ENCODE measurements at regions not wholly inside any gene's neighbourhood (a gene's known extent, or its start where the extent isn't known, plus 50 kb on each side); places are given as distances from the start of the nearest gene placed in this dataset.
"Not testable (repeated sequence)": the region's sequence is repeated elsewhere in the genome, so short reads cannot be mapped to it uniquely, and the experiment has no call there.

DNA sequence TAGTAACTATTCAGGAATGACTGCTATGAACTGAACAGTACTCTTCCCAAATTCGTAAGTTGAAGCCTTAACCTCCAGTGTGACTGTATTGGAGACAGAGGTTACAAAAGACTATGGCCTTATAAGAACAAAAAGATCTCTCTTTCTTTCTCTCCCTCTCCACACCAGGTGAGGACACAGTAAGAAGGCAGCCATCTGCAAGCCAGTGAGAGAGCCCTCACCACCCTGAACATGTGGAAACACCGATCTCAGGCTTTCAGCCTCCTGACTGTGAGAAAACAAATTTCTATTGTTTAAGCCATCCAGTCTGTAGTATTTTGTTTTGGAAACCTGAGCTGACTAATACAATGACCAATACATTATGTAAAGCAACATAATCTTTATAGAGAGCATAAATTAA lies 888.9 kb downstream of the SLITRK1 start:
- no peak overlapping the region for H3K27ac ChIP-seq (ENCODE audit: low read depth, low read length)
- no peaks in the 10 kb centered on the region for H3K4me1 ChIP-seq (ENCODE audit: control insufficient read depth, insufficient read depth, low read length)
- no CpG with 5 or more reads among the region's 2 CpGs for WGBS (ENCODE audit: insufficient coverage)
- DNase-seq (ENCODE audit: low read depth in 4 of 6, low spot score in 6 of 6): no peak
- no peak overlapping the region for H3K4me3 ChIP-seq (ENCODE audit: low read depth, low read length)
- H3K27me3 ChIP-seq (ENCODE audit: control insufficient read depth, insufficient read depth, low read length): no peaks in the 10 kb centered on the region
- H3K9me3 ChIP-seq (ENCODE audit: control insufficient read depth, insufficient read depth, low read length): no peaks in the 10 kb centered on the region
- no peaks in the 10 kb centered on the region for H3K36me3 ChIP-seq (ENCODE audit: control insufficient read depth, insufficient read depth, low read length)

DNA sequence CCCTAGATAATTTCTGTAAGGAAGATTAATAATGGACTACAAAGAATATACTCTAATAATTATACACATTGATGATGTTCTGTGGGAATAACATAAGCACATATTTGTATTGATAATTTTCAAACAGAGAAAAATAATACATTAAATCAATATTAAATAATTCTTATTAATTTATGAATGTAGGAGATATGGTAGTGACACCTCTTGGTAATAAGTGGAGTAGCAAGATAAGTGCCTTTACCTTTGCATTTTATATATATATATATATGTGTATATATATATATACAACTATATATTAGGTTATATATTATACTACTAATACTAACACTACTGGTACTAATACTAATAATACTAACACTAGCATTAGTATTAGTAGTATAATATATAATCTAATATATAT lies 905.8 kb downstream of the SLITRK1 start:
- Histone ChIP-seq H3K27ac (ENCODE audit: low read depth, low read length) (no peak overlapping the region), H3K36me3 (ENCODE audit: control insufficient read depth, insufficient read depth, low read length) (no peaks in the 10 kb centered on the region), H3K4me3 (ENCODE audit: low read depth, low read length) (no peak overlapping the region), H3K4me1 (ENCODE audit: control insufficient read depth, insufficient read depth, low read length) (no peaks in the 10 kb centered on the region), H3K27me3 (ENCODE audit: control insufficient read depth, insufficient read depth, low read length) (no peaks in the 10 kb centered on the region), H3K9me3 (ENCODE audit: control insufficient read depth, insufficient read depth, low read length) (no peaks in the 10 kb centered on the region)
- DNase-seq (ENCODE audit: low read depth in 4 of 6, low spot score in 6 of 6): no peak

DNA sequence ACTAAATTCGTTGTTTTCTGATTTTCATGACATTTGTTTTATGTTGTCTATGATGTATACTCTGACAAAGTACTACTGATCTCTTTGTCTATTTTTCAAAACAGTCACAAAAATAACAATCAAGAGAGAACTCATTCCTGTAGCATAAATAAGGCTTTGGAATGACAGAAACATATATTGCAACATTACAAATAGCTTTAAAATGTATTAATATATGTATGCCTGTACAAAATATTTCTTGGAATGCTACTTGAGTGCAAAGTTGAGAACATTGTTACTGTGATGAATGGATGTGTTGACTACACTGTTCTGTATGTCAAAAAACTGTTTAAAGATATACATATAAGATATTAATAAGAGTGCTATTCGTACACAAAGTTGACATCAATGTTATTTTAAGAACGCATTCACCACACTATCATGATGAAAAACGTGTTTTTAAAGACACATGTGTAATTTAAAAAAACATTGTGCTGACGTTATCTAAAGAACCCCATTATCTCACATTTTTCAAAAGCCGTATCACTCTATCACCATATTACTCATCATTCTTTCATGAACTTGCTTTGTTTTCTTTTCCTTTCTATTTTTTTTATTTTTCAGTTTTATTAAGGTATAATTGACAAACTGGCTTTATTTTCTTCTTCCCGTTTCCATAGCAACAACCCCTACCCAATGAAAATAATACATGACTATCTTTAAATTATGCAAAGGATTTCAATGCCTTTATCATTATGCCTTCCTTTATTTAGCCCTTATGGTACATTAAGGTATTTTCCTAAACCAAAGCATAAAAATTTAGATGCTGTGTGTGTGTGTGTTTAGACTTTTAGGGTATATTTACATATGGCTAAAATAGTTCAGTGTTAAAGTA lies 918.8 kb downstream of the SLITRK1 start:
- Histone ChIP-seq H3K36me3 (ENCODE audit: control insufficient read depth, insufficient read depth, low read length) (no peaks in the 10 kb centered on the region), H3K27me3 (ENCODE audit: control insufficient read depth, insufficient read depth, low read length) (no peaks in the 10 kb centered on the region), H3K27ac (ENCODE audit: low read depth, low read length) (no peak overlapping the region), H3K9me3 (ENCODE audit: control insufficient read depth, insufficient read depth, low read length) (no peaks in the 10 kb centered on the region), H3K4me3 (ENCODE audit: low read depth, low read length) (no peak overlapping the region), H3K4me1 (ENCODE audit: control insufficient read depth, insufficient read depth, low read length) (no peaks in the 10 kb centered on the region)
- WGBS (ENCODE audit: insufficient coverage): no CpG with 5 or more reads among the region's 7 CpGs
- peak in 1 of 6 donors; percentile 51 for DNase-seq (ENCODE audit: low read depth in 4 of 6, low spot score in 6 of 6)

DNA sequence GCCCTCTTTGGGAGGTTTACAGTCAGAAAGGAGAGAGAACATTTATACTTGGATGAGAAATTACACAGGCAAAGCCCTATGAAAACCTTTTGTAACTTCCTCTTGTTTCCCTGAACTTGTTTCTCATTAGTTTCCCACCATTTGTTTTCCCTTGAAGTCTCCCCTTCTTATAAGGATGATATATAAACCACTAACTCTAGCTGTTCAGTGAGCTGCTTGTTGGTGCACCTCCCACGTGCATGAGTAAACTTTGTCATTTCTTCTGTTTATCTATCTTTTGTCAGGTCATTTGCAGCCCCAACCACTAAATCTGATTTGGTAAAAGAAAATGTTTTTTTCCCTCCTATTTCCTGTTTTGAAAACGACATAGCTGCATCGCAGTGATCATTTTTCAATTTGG lies 919.9 kb downstream of the SLITRK1 start:
- no peak for DNase-seq (ENCODE audit: low read depth in 4 of 6, low spot score in 6 of 6)
- no peak overlapping the region for H3K27ac ChIP-seq (ENCODE audit: low read depth, low read length)
- no peaks in the 10 kb centered on the region for H3K4me1 ChIP-seq (ENCODE audit: control insufficient read depth, insufficient read depth, low read length)
- no peak overlapping the region for H3K4me3 ChIP-seq (ENCODE audit: low read depth, low read length)
- no peaks in the 10 kb centered on the region for H3K9me3 ChIP-seq (ENCODE audit: control insufficient read depth, insufficient read depth, low read length)
- no CpG with 5 or more reads among the region's 3 CpGs for WGBS (ENCODE audit: insufficient coverage)
- H3K36me3 ChIP-seq (ENCODE audit: control insufficient read depth, insufficient read depth, low read length): no peaks in the 10 kb centered on the region
- H3K27me3 ChIP-seq (ENCODE audit: control insufficient read depth, insufficient read depth, low read length): no peaks in the 10 kb centered on the region

DNA sequence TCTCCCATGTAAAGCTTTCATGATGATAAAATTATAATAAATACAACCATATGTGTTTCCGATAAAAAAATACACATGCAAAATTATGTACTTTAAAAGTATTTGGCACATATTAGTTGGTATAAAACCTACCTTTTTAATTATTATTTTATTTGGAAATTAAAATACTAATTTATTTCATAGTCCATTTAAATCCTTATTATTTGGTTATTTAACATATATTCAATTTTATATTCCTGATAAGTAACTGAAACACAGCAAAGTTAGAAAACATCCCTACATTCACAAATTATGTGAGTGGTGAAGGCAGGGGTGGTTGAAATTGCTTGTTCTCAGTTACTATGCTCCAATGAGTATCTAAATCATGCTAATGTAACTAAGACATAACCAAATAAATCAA lies 920.5 kb downstream of the SLITRK1 start:
- Histone ChIP-seq H3K9me3 (ENCODE audit: control insufficient read depth, insufficient read depth, low read length) (no peaks in the 10 kb centered on the region), H3K27me3 (ENCODE audit: control insufficient read depth, insufficient read depth, low read length) (no peaks in the 10 kb centered on the region), H3K36me3 (ENCODE audit: control insufficient read depth, insufficient read depth, low read length) (no peaks in the 10 kb centered on the region), H3K27ac (ENCODE audit: low read depth, low read length) (no peak overlapping the region), H3K4me3 (ENCODE audit: low read depth, low read length) (no peak overlapping the region), H3K4me1 (ENCODE audit: control insufficient read depth, insufficient read depth, low read length) (no peaks in the 10 kb centered on the region)
- no peak for DNase-seq (ENCODE audit: low read depth in 4 of 6, low spot score in 6 of 6)
- WGBS (ENCODE audit: insufficient coverage): no CpG with 5 or more reads among the region's 1 CpG

DNA sequence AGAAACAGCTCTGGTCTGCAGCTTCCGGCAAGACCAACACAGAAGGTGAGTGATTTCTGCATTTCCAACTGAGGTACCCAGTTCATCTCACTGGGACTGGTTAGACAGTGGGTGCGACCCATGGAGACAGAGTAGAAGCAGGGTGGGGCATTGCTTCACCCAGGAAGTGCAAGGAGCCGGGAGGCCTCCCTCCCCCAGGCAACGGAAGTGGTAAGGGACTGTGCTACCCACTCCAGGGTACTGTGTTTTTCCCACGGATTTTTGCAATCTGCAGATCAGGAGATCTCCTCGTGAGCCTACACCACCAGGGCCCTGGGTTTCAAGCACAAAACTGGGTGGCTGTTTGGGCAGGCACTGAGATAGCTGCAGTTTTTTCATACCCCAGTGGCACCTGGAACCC lies 929.9 kb downstream of the SLITRK1 start:
- H3K4me1 ChIP-seq (ENCODE audit: control insufficient read depth, insufficient read depth, low read length); H3K36me3 ChIP-seq (ENCODE audit: control insufficient read depth, insufficient read depth, low read length); H3K27me3 ChIP-seq (ENCODE audit: control insufficient read depth, insufficient read depth, low read length); H3K4me3 ChIP-seq (ENCODE audit: low read depth, low read length); H3K9me3 ChIP-seq (ENCODE audit: control insufficient read depth, insufficient read depth, low read length); H3K27ac ChIP-seq (ENCODE audit: low read depth, low read length); DNase-seq (ENCODE audit: low read depth in 4 of 6, low spot score in 6 of 6): not testable (repeated sequence)
- 99% methylated on average over 6 of the region's 6 CpGs for WGBS (ENCODE audit: insufficient coverage)

DNA sequence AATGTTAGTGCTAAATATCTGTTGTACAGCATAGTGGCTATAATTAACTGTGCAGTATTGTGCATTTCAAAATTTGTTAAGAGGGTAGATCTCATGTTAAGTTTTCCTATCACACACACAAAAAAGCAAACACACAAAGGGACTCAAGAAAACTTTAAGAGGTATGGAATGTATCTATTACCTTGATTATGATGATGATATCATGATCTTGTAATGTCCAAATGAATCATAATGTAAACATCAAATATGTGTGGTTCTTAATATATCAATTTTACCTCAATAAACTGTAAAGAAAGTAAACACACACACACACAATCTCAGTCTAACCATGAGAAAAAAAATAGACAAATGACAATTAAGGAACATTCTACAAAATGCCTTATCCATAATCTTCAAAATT lies 934.6 kb downstream of the SLITRK1 start:
- Histone ChIP-seq H3K4me3 (ENCODE audit: low read depth, low read length) (no peak overlapping the region), H3K9me3 (ENCODE audit: control insufficient read depth, insufficient read depth, low read length) (no peaks in the 10 kb centered on the region), H3K27ac (ENCODE audit: low read depth, low read length) (no peak overlapping the region), H3K4me1 (ENCODE audit: control insufficient read depth, insufficient read depth, low read length) (no peaks in the 10 kb centered on the region), H3K36me3 (ENCODE audit: control insufficient read depth, insufficient read depth, low read length) (no peaks in the 10 kb centered on the region), H3K27me3 (ENCODE audit: control insufficient read depth, insufficient read depth, low read length) (no peaks in the 10 kb centered on the region)
- DNase-seq (ENCODE audit: low read depth in 4 of 6, low spot score in 6 of 6): no peak

DNA sequence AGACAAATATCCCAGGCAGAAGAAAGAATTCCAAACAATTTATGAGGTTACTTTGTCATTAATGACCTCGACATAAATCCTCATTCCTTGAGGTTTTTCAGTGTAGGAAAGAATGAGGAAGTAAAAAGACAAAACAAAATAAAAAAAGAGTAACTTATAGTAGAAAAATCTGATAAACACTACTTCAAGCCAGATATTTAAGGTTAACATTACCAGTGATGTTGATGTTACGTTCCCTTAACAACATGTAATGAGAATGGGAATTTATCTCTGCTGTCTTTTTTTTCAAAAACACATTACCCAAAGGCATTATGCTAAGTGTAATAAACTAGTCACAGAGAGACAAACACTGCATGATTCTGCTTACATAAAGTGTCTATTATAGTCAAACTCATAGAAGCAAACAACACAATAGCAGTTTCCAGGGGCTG lies 935.1 kb downstream of the SLITRK1 start:
- no peak overlapping the region for H3K27ac ChIP-seq (ENCODE audit: low read depth, low read length)
- peak in 1 of 6 donors; percentile 8 for DNase-seq (ENCODE audit: low read depth in 4 of 6, low spot score in 6 of 6)
- H3K36me3 ChIP-seq (ENCODE audit: control insufficient read depth, insufficient read depth, low read length): no peaks in the 10 kb centered on the region
- no peak overlapping the region for H3K4me3 ChIP-seq (ENCODE audit: low read depth, low read length)
- H3K27me3 ChIP-seq (ENCODE audit: control insufficient read depth, insufficient read depth, low read length): no peaks in the 10 kb centered on the region
- H3K9me3 ChIP-seq (ENCODE audit: control insufficient read depth, insufficient read depth, low read length): no peaks in the 10 kb centered on the region
- no peaks in the 10 kb centered on the region for H3K4me1 ChIP-seq (ENCODE audit: control insufficient read depth, insufficient read depth, low read length)
- no CpG with 5 or more reads among the region's 2 CpGs for WGBS (ENCODE audit: insufficient coverage)

DNA sequence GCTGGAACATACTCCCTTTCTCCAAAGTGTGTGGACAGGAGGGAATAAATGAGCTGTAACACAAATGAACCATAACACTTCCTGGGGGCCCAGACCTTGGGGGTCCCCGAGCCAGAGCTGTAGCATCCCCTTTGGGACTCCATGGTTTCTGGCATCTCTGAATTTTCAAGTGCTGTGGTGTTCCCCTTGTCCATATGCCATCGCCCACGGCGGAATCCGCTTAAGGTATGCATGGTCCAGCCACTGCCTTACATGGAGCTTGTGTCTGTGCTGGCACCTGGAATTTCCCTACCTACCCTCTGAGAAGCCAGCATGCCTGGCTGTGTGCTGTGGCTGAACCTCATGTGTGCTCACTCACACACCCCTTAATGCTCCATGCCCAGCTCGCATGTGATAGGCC lies 943.6 kb downstream of the SLITRK1 start:
- DNase-seq (ENCODE audit: low read depth in 4 of 6, low spot score in 6 of 6): no peak
- Histone ChIP-seq H3K36me3 (ENCODE audit: control insufficient read depth, insufficient read depth, low read length) (no peaks in the 10 kb centered on the region), H3K27me3 (ENCODE audit: control insufficient read depth, insufficient read depth, low read length) (no peaks in the 10 kb centered on the region), H3K27ac (ENCODE audit: low read depth, low read length) (no peak overlapping the region), H3K9me3 (ENCODE audit: control insufficient read depth, insufficient read depth, low read length) (no peaks in the 10 kb centered on the region), H3K4me3 (ENCODE audit: low read depth, low read length) (no peak overlapping the region), H3K4me1 (ENCODE audit: control insufficient read depth, insufficient read depth, low read length) (no peaks in the 10 kb centered on the region)
- 93% methylated on average over 6 of the region's 6 CpGs for WGBS (ENCODE audit: insufficient coverage)

DNA sequence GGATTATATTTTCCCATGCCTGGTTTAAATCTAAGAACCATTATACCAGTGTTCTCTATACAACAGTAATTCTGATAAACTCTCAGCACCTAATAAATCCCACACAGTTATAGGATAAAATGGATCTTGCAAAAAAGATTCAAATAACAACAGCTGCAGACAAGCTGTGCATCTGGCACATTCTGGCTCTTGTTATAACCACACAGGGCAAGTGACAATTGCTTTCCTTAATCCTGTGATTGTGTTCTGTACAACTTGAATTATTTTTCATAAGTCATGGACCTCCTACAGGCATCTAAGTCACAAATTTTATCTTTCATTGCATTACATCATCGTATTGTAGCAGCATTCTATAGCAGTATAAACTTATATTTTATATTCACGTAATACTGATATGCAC lies 948.3 kb downstream of the SLITRK1 start:
- Histone ChIP-seq H3K27ac (ENCODE audit: low read depth, low read length) (no peak overlapping the region), H3K4me3 (ENCODE audit: low read depth, low read length) (no peak overlapping the region), H3K36me3 (ENCODE audit: control insufficient read depth, insufficient read depth, low read length) (no peaks in the 10 kb centered on the region), H3K4me1 (ENCODE audit: control insufficient read depth, insufficient read depth, low read length) (no peaks in the 10 kb centered on the region), H3K27me3 (ENCODE audit: control insufficient read depth, insufficient read depth, low read length) (no peaks in the 10 kb centered on the region), H3K9me3 (ENCODE audit: control insufficient read depth, insufficient read depth, low read length) (no peaks in the 10 kb centered on the region)
- no CpG with 5 or more reads among the region's 2 CpGs for WGBS (ENCODE audit: insufficient coverage)
- DNase-seq (ENCODE audit: low read depth in 4 of 6, low spot score in 6 of 6): peak in 1 of 6 donors; percentile 23
